ENCODE measurements at regions not wholly inside any gene's neighbourhood (a gene's known extent, or its start where the extent isn't known, plus 50 kb on each side); places are given as distances from the start of the nearest gene placed in this dataset.

- H3K4me2 ChIP-seq (ENCODE audit: low read length): no peak overlapping the region
- TF ChIP-seq CTCF (IDR thresholded peaks at IDR 0.05; ENCODE audit: low read depth, low read length, poor library complexity, severe bottlenecking) (no peak), EZH2phosphoT487 (IDR thresholded peaks at IDR 0.05; ENCODE audit: borderline replicate concordance, low read length) (no peak)
Measured at GRCh38 chr10:8726084-8726778, 671.7 kb downstream of the GATA3 start.

DNA sequence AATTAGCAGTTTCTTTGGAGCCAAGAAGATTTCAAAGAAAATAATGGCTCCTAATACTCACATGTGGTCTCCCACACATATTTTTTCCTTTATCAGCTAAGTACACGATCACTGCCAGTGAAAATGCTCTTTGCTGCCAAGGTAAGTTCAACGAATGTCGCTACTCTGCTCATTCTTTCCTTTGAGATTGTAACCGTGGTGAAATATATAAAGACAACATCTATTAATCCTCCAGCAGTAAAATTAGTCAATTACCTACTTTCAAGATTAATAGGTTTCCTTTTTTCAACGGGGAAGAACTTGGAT is 672.2 kb downstream of the GATA3 start:
- no peaks in the 10 kb centered on the region for H3K27me3 ChIP-seq (ENCODE audit: control insufficient read depth, low read length)
- H3K27ac ChIP-seq (ENCODE audit: low read depth, low read length): no peak overlapping the region
- H4K20me1 ChIP-seq (ENCODE audit: control insufficient read depth, insufficient read depth, low read depth, low read length): no peaks in the 10 kb centered on the region
- no peaks in the 10 kb centered on the region for H3K36me3 ChIP-seq (ENCODE audit: control insufficient read depth, low read length)
- no peaks in the 10 kb centered on the region for H3K79me2 ChIP-seq (ENCODE audit: control insufficient read depth, low read length)
- no peak for TF ChIP-seq CTCF (IDR thresholded peaks at IDR 0.05; ENCODE audit: low read depth, low read length, poor library complexity, severe bottlenecking)
- no peak for TF ChIP-seq EZH2phosphoT487 (IDR thresholded peaks at IDR 0.05; ENCODE audit: borderline replicate concordance, low read length)
- H3K4me2 ChIP-seq (ENCODE audit: low read length): no peak overlapping the region
- H3K4me1 ChIP-seq (ENCODE audit: control insufficient read depth, low read length): no peaks in the 10 kb centered on the region
- H3K9me3 ChIP-seq (ENCODE audit: control insufficient read depth, insufficient read depth, low read length): no peaks in the 10 kb centered on the region; the same call in 1 of the 2 replicates
- no peaks in the 10 kb centered on the region for H3F3A ChIP-seq (ENCODE audit: control insufficient read depth, insufficient read depth)
- H3K4me3 ChIP-seq (ENCODE audit: low read length): no peak overlapping the region
- no peaks in the 10 kb centered on the region for H3K9me2 ChIP-seq (replicated peaks; ENCODE audit: control insufficient read depth, low read length)

More at GRCh38 chr10:8726084-8726778, 671.7 kb downstream of the GATA3 start:
- no peaks in the 10 kb centered on the region for H3K79me2 ChIP-seq (ENCODE audit: control insufficient read depth, low read length)
- no peaks in the 10 kb centered on the region for H3F3A ChIP-seq (ENCODE audit: control insufficient read depth, insufficient read depth)
- H3K9me2 ChIP-seq (replicated peaks; ENCODE audit: control insufficient read depth, low read length): no peaks in the 10 kb centered on the region
- H3K27ac ChIP-seq (ENCODE audit: low read depth, low read length): no peak overlapping the region
- H3K36me3 ChIP-seq (ENCODE audit: control insufficient read depth, low read length): no peaks in the 10 kb centered on the region
- H3K9me3 ChIP-seq (ENCODE audit: control insufficient read depth, insufficient read depth, low read length): no peaks in the 10 kb centered on the region; the same call in 1 of the 2 replicates
- H4K20me1 ChIP-seq (ENCODE audit: control insufficient read depth, insufficient read depth, low read depth, low read length): no peaks in the 10 kb centered on the region
- H3K4me3 ChIP-seq (ENCODE audit: low read length): no peak overlapping the region
- no peaks in the 10 kb centered on the region for H3K4me1 ChIP-seq (ENCODE audit: control insufficient read depth, low read length)
- no peaks in the 10 kb centered on the region for H3K27me3 ChIP-seq (ENCODE audit: control insufficient read depth, low read length)

DNA sequence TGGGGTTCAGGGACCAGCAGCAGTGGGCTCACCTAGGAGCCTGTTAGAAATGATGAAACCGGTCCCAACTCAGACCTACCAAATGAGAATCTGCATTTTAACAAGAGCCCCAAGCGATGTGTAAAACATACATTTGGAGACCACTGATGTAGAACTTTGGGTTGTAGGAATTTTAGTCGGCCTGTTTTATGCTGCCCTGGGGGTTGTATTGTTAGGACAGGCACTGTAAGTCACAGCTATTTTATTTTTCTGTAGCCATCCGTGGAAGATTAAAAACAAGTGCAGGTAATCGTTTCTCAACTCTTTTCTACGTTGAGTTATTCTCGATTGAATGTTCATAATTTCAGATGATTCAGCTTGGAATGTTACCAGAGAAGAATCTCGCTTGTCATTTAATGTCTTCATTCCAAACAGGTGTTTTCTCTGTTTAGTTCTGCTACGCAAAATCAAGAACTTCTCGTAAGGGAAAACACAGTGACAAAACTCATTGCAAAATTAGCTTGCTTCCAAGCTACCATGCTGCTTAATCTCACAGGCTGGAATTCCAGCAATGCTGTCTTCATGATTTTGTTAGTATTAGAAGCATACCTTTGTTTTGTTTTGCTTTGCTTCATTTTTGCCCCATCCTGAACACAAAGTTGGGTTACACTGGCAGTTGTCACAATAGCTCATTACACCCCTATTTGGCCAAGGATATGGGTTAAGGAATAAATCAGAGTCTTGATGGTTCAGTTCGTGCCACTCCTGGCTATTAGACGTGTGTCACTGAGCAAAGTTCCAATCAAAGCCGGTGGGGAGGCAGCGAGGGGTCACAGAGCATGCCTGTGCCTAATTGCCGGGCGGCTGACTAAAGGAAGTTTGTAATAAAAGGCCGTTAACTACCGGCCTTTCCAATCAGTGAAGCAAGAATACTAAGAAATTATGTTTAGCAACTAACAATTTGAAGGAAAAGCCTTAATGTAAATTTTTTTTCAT is 676.9 kb downstream of the GATA3 start:
- no peak overlapping the region for H3K27ac ChIP-seq (ENCODE audit: low read depth, low read length)
- H3K27me3 ChIP-seq (ENCODE audit: control insufficient read depth, low read length): no peaks in the 10 kb centered on the region
- no peaks in the 10 kb centered on the region for H3K4me1 ChIP-seq (ENCODE audit: control insufficient read depth, low read length)
- no peaks in the 10 kb centered on the region for H3K9me2 ChIP-seq (replicated peaks; ENCODE audit: control insufficient read depth, low read length)
- H3F3A ChIP-seq (ENCODE audit: control insufficient read depth, insufficient read depth): no peaks in the 10 kb centered on the region
- H3K4me2 ChIP-seq (ENCODE audit: low read length): no peak overlapping the region
- TF ChIP-seq EZH2phosphoT487 (IDR thresholded peaks at IDR 0.05; ENCODE audit: borderline replicate concordance, low read length) (no peak), CTCF (IDR thresholded peaks at IDR 0.05; ENCODE audit: low read depth, low read length, poor library complexity, severe bottlenecking) (no peak)
- no peak overlapping the region for H3K4me3 ChIP-seq (ENCODE audit: low read length)
- no peaks in the 10 kb centered on the region for H4K20me1 ChIP-seq (ENCODE audit: control insufficient read depth, insufficient read depth, low read depth, low read length)
- H3K9me3 ChIP-seq (ENCODE audit: control insufficient read depth, insufficient read depth, low read length): no peaks in the 10 kb centered on the region
- no peaks in the 10 kb centered on the region for H3K36me3 ChIP-seq (ENCODE audit: control insufficient read depth, low read length)
- H3K79me2 ChIP-seq (ENCODE audit: control insufficient read depth, low read length): no peaks in the 10 kb centered on the region

Measured in DOHH2 (cell line).